PC-3 (cell line): ENCODE measurements at regions not wholly inside any gene's neighbourhood (a gene's known extent, or its start where the extent isn't known, plus 50 kb on each side); places are given as distances from the start of the nearest gene placed in this dataset.

Experiments used
- ATAC-seq: fragments of 200-7000 bp; cut with Tn5 transposase; 2 replicates; pipeline ENCODE4 v1.9.1; 2020; ENCODE audit warnings: mild to moderate bottlenecking, moderate library complexity
- BruUV-seq: library from RNA; stranded (reverse); fragments of 400-500 nt; replicated peaks from 2 replicates; lab custom pipeline; 2021; lab: Mats Ljungman, UMichigan
- CTCF ChIA-PET: fragments of 300-600 bp; sonication (Branson Sonifier 250); formaldehyde crosslinking; loops from one replicate; lab custom pipeline; 2022; ENCODE audit warnings: antibody characterized with exemption; lab: Charles Lee
- POLR2A ChIA-PET: fragments of 300-600 bp; sonication (Branson Sonifier 250); formaldehyde crosslinking; loops from one replicate; lab custom pipeline; 2022; ENCODE audit warnings: antibody characterized with exemption; ENCODE audit not compliant: unreplicated experiment; lab: Charles Lee
- DNase-seq: peaks from one replicate; pipeline ENCODE4 v3.0.0-alpha.2; 2015
- H2AFZ ChIP-seq: fragments of 300-600 bp; sonication (generic); 2 replicates; pipeline ENCODE4 v1.6.0; 2016; ENCODE audit warnings: antibody characterized with exemption, low read length
- H3F3A ChIP-seq: fragments of 300-600 bp; sonication (generic); one replicate; pipeline ENCODE4 v1.6.0; 2017; ENCODE audit warnings: antibody characterized with exemption, low read length, control low read depth, mild to moderate bottlenecking; ENCODE audit not compliant: unreplicated experiment
- H3K27ac ChIP-seq: fragments of 300-600 bp; sonication (generic); 2 replicates; pipeline ENCODE4 v1.5.1; 2016; ENCODE audit warnings: mild to moderate bottlenecking, low read length
- H3K27me3 ChIP-seq: fragments of 300-600 bp; sonication (generic); 2 replicates; pipeline ENCODE4 v1.6.1; 2016; ENCODE audit warnings: low read length, mixed read lengths
- H3K36me3 ChIP-seq: fragments of 300-600 bp; sonication (generic); 2 replicates; pipeline ENCODE4 v1.6.1; 2016; ENCODE audit warnings: low read depth, mixed run types, low read length, mixed read lengths
- H3K4me1 ChIP-seq: fragments of 300-600 bp; sonication (generic); 2 replicates; pipeline ENCODE4 v1.5.1; 2016; ENCODE audit warnings: low read length; ENCODE audit not compliant: insufficient read depth
- H3K4me2 ChIP-seq: fragments of 300-600 bp; sonication (generic); 2 replicates; pipeline ENCODE4 v1.6.0; 2016; ENCODE audit warnings: low read length
- H3K4me3 ChIP-seq: fragments of 300-600 bp; sonication (generic); 2 replicates; pipeline ENCODE4 v1.5.1; 2016; ENCODE audit warnings: mild to moderate bottlenecking, low read length, mixed read lengths
- H3K79me2 ChIP-seq: fragments of 300-600 bp; sonication (generic); 2 replicates; pipeline ENCODE4 v1.6.1; 2017; ENCODE audit warnings: low read length, mixed read lengths
- H3K9ac ChIP-seq: fragments of 300-600 bp; sonication (generic); 2 replicates; pipeline ENCODE4 v1.6.0; 2016; ENCODE audit warnings: mild to moderate bottlenecking, low read length
- H3K9me2 ChIP-seq: fragments of 300-600 bp; sonication (generic); replicated peaks from 2 replicates; pipeline ENCODE4 v1.6.1; 2016; ENCODE audit warnings: mixed run types, low read length, mixed read lengths
- H3K9me3 ChIP-seq: fragments of 300-600 bp; sonication (generic); 2 replicates; pipeline ENCODE4 v1.6.1; 2016; ENCODE audit warnings: low read length, mixed read lengths
- H4K20me1 ChIP-seq: fragments of 300-600 bp; sonication (generic); 2 replicates; pipeline ENCODE4 v1.6.1; 2016; ENCODE audit warnings: low read length, mixed read lengths
- CTCF ChIP-seq: fragments of 300-600 bp; sonication (generic); conservative IDR thresholded peaks from 2 replicates; pipeline ENCODE4 v1.5.1; 2017; ENCODE audit warnings: antibody characterized with exemption, low read depth, mild to moderate bottlenecking, low read length
- EZH2 ChIP-seq: fragments of 300-600 bp; sonication (generic); IDR thresholded peaks from one replicate; pipeline ENCODE4 v1.6.1; 2017; ENCODE audit warnings: antibody characterized with exemption, mild to moderate bottlenecking, low read length; ENCODE audit not compliant: unreplicated experiment
- EZH2phosphoT487 ChIP-seq: fragments of 300-600 bp; sonication (generic); IDR thresholded peaks from 2 replicates; pipeline ENCODE4 v1.6.1; 2018; ENCODE audit warnings: mild to moderate bottlenecking, antibody characterized with exemption, low read length, borderline replicate concordance
- intact Hi-C: fragments of 100-400 bp; cut with micrococcal nuclease; formaldehyde crosslinking; loops from 2 replicates; pipeline ENCODE4 v1.9.0; 2023

GRCh38 chr2:133753665-133754064 lies 185.4 kb upstream of the NCKAP5 start:
- CTCF ChIA-PET, result no interaction called here

GRCh38 chr2:133755480-133756300 lies 187.4 kb upstream of the NCKAP5 start:
- H3K4me2 ChIP-seq, result no peak overlapping the region
- no peaks in the 10 kb centered on the region for H3K4me1 ChIP-seq
- H3K9me2 ChIP-seq, result no peaks in the 10 kb centered on the region
- no peaks in the 10 kb centered on the region for H3K36me3 ChIP-seq
- no peaks in the 10 kb centered on the region for H3K79me2 ChIP-seq
- intact Hi-C loops, result no loop called here
- no peaks in the 10 kb centered on the region for H3F3A ChIP-seq
- CTCF ChIA-PET, result no interaction called here
- no TSS peak for BruUV-seq
- POLR2A ChIA-PET, result no interaction called here
- ATAC-seq (no peak), DNase-seq (no peak)
- H2AFZ ChIP-seq, result no peak overlapping the region
- no peak overlapping the region for H3K27ac ChIP-seq
- no peaks in the 10 kb centered on the region for H4K20me1 ChIP-seq
- no peaks in the 10 kb centered on the region for H3K9me3 ChIP-seq
- TF ChIP-seq EZH2, result no peak
- TF ChIP-seq EZH2phosphoT487, result no peak
- no peak for TF ChIP-seq CTCF
- H3K9ac ChIP-seq, result no peak overlapping the region
- no peak overlapping the region for H3K4me3 ChIP-seq
- no peaks in the 10 kb centered on the region for H3K27me3 ChIP-seq

More at GRCh38 chr2:133753665-133754064, 185.4 kb upstream of the NCKAP5 start:
- Histone ChIP-seq H3K4me2 (no peak overlapping the region), H3K9me2 (no peaks in the 10 kb centered on the region), H4K20me1 (no peaks in the 10 kb centered on the region), H3K9me3 (no peaks in the 10 kb centered on the region), H3K27me3 (no peaks in the 10 kb centered on the region), H3F3A (no peaks in the 10 kb centered on the region), H3K27ac (no peak overlapping the region), H3K4me1 (no peaks in the 10 kb centered on the region), H3K36me3 (no peaks in the 10 kb centered on the region), H3K79me2 (no peaks in the 10 kb centered on the region), H3K4me3 (no peak overlapping the region), H2AFZ (no peak overlapping the region), H3K9ac (no peak overlapping the region)
- BruUV-seq, result no TSS peak
- intact Hi-C loops, result no loop called here
- TF ChIP-seq CTCF (no peak), EZH2 (no peak), EZH2phosphoT487 (no peak)
- ATAC-seq (no peak), DNase-seq (no peak)
- POLR2A ChIA-PET, result no interaction called here

GRCh38 chr2:133756833-133757232 lies 188.6 kb upstream of the NCKAP5 start:
- ChIA-PET POLR2A (no interaction called here), CTCF (no interaction called here)
- BruUV-seq, result no TSS peak
- no peaks in the 10 kb centered on the region for H3F3A ChIP-seq
- no peak overlapping the region for H3K9ac ChIP-seq
- intact Hi-C loops, result no loop called here
- H3K9me2 ChIP-seq, result no peaks in the 10 kb centered on the region
- ATAC-seq, result no peak
- no peaks in the 10 kb centered on the region for H3K27me3 ChIP-seq
- no peak overlapping the region for H3K4me2 ChIP-seq
- H3K36me3 ChIP-seq, result no peaks in the 10 kb centered on the region
- no peaks in the 10 kb centered on the region for H3K79me2 ChIP-seq
- no peak for TF ChIP-seq CTCF
- TF ChIP-seq EZH2phosphoT487, result no peak
- no peak for TF ChIP-seq EZH2
- no peaks in the 10 kb centered on the region for H3K9me3 ChIP-seq
- H3K4me1 ChIP-seq, result no peaks in the 10 kb centered on the region
- DNase-seq, result no peak
- H3K27ac ChIP-seq, result no peak overlapping the region
- H3K4me3 ChIP-seq, result no peak overlapping the region
- no peak overlapping the region for H2AFZ ChIP-seq
- no peaks in the 10 kb centered on the region for H4K20me1 ChIP-seq
